ENCODE measurements at regions not wholly inside any gene's neighbourhood (a gene's known extent, or its start where the extent isn't known, plus 50 kb on each side); places are given as distances from the start of the nearest gene placed in this dataset.

- POLR2A ChIA-PET, result no interaction called here
- H3K27me3 ChIP-seq (ENCODE audit: control insufficient read depth in 2 of 2, insufficient read depth in 2 of 2, low read length in 2 of 2), result peaks cover 0 to 2% of the 10 kb centered on the region in 2 donors
- CTCF ChIA-PET, result no interaction called here
- H3K4me1 Mint-ChIP-seq, result no peaks in the 10 kb centered on the region
- peaks cover 0 to 10% (median 0%) of the 10 kb centered on the region in 5 donors for H3K27me3 Mint-ChIP-seq
- no peaks in the 10 kb centered on the region for H3K36me3 Mint-ChIP-seq
- no peak overlapping the region for H3K27ac ChIP-seq (ENCODE audit: low read depth, low read length)
- no peaks in the 10 kb centered on the region for H3K9me3 ChIP-seq (ENCODE audit: control insufficient read depth in 2 of 3, low read length in 3 of 3)
- intact Hi-C loops (cut with micrococcal nuclease), result no loop called here
- no peak for DNase-seq
- no peaks in the 10 kb centered on the region for H3K36me3 ChIP-seq (ENCODE audit: control insufficient read depth in 2 of 3, insufficient read depth in 3 of 3, low read length in 3 of 3)
- no peak for ATAC-seq
- no peak overlapping the region for H3K27ac Mint-ChIP-seq
- no peak overlapping the region for H3K4me3 Mint-ChIP-seq
- no peaks in the 10 kb centered on the region for H3K4me1 ChIP-seq (ENCODE audit: control insufficient read depth in 2 of 2, insufficient read depth in 2 of 2, low read length in 2 of 2)
- H3K9me3 Mint-ChIP-seq, result peaks cover 0 to 2% (median 0%) of the 10 kb centered on the region in 11 donors
- no peak overlapping the region for H3K4me3 ChIP-seq (ENCODE audit: low read length)
These were observed 686.5 kb downstream of the EPHA4 start for GRCh38 chr2:220885593-220885992.

DNA sequence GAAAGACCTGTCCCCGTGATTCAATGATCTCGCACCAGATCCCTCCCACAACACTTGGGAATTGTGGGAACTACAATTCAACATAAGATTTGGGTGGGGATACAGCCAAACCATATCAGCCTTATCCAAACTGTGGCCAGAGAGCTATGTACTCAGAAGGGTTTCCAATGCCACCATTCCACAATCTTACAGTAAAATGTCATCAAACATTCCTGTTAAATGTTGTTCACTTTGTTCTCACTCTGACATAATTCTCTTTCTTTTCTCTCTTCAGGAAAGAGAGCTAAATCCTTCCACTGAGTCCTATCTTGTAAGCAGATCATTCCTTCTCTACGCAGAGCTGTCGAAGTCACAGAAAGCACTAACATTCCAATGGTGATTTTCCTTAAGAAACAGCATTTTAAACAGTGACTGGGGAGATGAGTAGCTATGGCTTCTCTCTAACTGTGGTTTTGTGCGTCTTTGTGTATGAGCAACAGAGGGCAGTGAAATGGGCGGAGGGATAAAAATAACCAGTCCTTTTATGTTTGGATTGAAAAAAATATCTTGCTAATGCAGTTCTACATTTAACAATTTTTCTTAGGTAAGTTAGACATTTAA, 684.7 kb downstream of the EPHA4 start:
- Mint-ChIP-seq H3K27me3 (peaks cover 0 to 15% (median 4%) of the 10 kb centered on the region in 5 donors), H3K4me1 (no peaks in the 10 kb centered on the region), H3K9me3 (peaks cover 0 to 2% (median 0%) of the 10 kb centered on the region in 11 donors), H3K36me3 (no peaks in the 10 kb centered on the region), H3K4me3 (no peak overlapping the region), H3K27ac (no peak overlapping the region)
- Histone ChIP-seq H3K36me3 (ENCODE audit: control insufficient read depth in 2 of 3, insufficient read depth in 3 of 3, low read length in 3 of 3) (no peaks in the 10 kb centered on the region), H3K27ac (ENCODE audit: low read depth, low read length) (no peak overlapping the region), H3K4me3 (ENCODE audit: low read length) (no peak overlapping the region), H3K9me3 (ENCODE audit: control insufficient read depth in 2 of 3, low read length in 3 of 3) (no peaks in the 10 kb centered on the region), H3K4me1 (ENCODE audit: control insufficient read depth in 2 of 2, insufficient read depth in 2 of 2, low read length in 2 of 2) (no peaks in the 10 kb centered on the region), H3K27me3 (ENCODE audit: control insufficient read depth in 2 of 2, insufficient read depth in 2 of 2, low read length in 2 of 2) (no peaks in the 10 kb centered on the region)
- POLR2A ChIA-PET, result no interaction called here
- intact Hi-C loops (cut with micrococcal nuclease), result no loop called here
- CTCF ChIA-PET, result no interaction called here
- DNase-seq, result no peak
- no peak for ATAC-seq

GRCh38 chr2:220887876-220888275, 684.2 kb downstream of the EPHA4 start:
- ATAC-seq (no peak), DNase-seq (no peak)
- no peaks in the 10 kb centered on the region for H3K36me3 ChIP-seq (ENCODE audit: control insufficient read depth in 2 of 3, insufficient read depth in 3 of 3, low read length in 3 of 3)
- no peak overlapping the region for H3K27ac ChIP-seq (ENCODE audit: low read depth, low read length)
- POLR2A ChIA-PET, result no interaction called here
- no peak overlapping the region for H3K4me3 ChIP-seq (ENCODE audit: low read length)
- no peaks in the 10 kb centered on the region for H3K4me1 Mint-ChIP-seq
- H3K27me3 Mint-ChIP-seq, result peaks cover 0 to 15% (median 4%) of the 10 kb centered on the region in 5 donors
- H3K9me3 ChIP-seq (ENCODE audit: control insufficient read depth in 2 of 3, low read length in 3 of 3), result no peaks in the 10 kb centered on the region
- H3K27ac Mint-ChIP-seq, result no peak overlapping the region
- CTCF ChIA-PET, result no interaction called here
- no peak overlapping the region for H3K4me3 Mint-ChIP-seq
- intact Hi-C loops (cut with micrococcal nuclease), result no loop called here
- H3K9me3 Mint-ChIP-seq, result peaks cover 0 to 2% (median 0%) of the 10 kb centered on the region in 11 donors
- H3K27me3 ChIP-seq (ENCODE audit: control insufficient read depth in 2 of 2, insufficient read depth in 2 of 2, low read length in 2 of 2), result no peaks in the 10 kb centered on the region
- H3K4me1 ChIP-seq (ENCODE audit: control insufficient read depth in 2 of 2, insufficient read depth in 2 of 2, low read length in 2 of 2), result no peaks in the 10 kb centered on the region
- H3K36me3 Mint-ChIP-seq, result no peaks in the 10 kb centered on the region

DNA sequence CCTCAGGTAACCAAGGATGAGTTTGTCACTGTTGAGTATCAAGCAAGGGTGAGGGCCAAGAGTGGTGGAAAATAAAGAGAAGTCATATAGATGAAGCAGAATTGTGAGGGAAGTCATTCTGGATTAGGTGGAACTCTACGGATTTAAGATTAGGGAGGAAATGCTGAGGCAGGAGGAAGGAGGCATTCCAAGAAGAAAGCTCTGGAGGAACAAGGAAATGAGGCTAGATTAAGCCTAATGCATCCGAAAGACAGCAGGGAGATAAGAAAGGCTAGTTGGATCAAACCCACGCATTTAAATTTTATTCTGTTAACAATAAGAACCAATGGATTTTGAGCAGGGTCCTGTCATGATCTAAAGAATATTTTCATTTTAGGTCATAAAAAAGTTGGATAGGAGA, 681.2 kb downstream of the EPHA4 start:
- no peak for DNase-seq
- peaks cover 0 to 26% (median 0%) of the 10 kb centered on the region in 5 donors for H3K27me3 Mint-ChIP-seq
- ChIA-PET CTCF (no interaction called here), POLR2A (no interaction called here)
- no peaks in the 10 kb centered on the region for H3K36me3 Mint-ChIP-seq
- Histone ChIP-seq H3K27me3 (ENCODE audit: control insufficient read depth in 2 of 2, insufficient read depth in 2 of 2, low read length in 2 of 2) (no peaks in the 10 kb centered on the region), H3K36me3 (ENCODE audit: control insufficient read depth in 2 of 3, insufficient read depth in 3 of 3, low read length in 3 of 3) (no peaks in the 10 kb centered on the region), H3K9me3 (ENCODE audit: control insufficient read depth in 2 of 3, low read length in 3 of 3) (no peaks in the 10 kb centered on the region), H3K4me3 (ENCODE audit: low read length) (no peak overlapping the region), H3K27ac (ENCODE audit: low read depth, low read length) (no peak overlapping the region), H3K4me1 (ENCODE audit: control insufficient read depth in 2 of 2, insufficient read depth in 2 of 2, low read length in 2 of 2) (no peaks in the 10 kb centered on the region)
- H3K9me3 Mint-ChIP-seq, result peaks cover 0 to 2% (median 0%) of the 10 kb centered on the region in 11 donors
- intact Hi-C loops (cut with micrococcal nuclease), result loop anchor here in 1 of 2 donors (10.0 kb wide), 1 partner anchor 684 kb away; the partner anchor contains the start of gene EPHA4
- no peak overlapping the region for H3K4me3 Mint-ChIP-seq
- no peaks in the 10 kb centered on the region for H3K4me1 Mint-ChIP-seq
- no peak overlapping the region for H3K27ac Mint-ChIP-seq
- no peak for ATAC-seq

DNA sequence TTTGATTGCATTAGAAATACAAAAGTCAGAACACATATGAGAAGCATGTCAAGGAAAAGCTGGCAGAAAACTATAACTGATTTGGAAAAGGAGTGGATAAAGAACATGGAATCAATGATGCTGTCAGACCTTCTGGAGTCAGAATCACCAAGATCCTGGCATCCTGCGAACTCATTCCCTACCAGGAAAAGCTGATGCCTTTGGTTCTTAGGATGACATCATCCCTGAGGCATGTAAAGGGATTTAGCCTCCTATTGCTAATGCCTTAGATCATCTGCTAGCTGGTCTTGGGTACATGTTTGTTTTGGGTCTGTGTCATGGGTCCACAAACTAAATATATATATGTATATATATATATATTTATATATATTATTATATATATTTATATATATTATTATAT, 680.7 kb downstream of the EPHA4 start:
- Mint-ChIP-seq H3K27ac (no peak overlapping the region), H3K4me3 (no peak overlapping the region), H3K9me3 (peaks cover 0 to 2% (median 0%) of the 10 kb centered on the region in 11 donors), H3K27me3 (peaks cover 0 to 26% (median 0%) of the 10 kb centered on the region in 5 donors), H3K4me1 (no peaks in the 10 kb centered on the region), H3K36me3 (no peaks in the 10 kb centered on the region)
- ATAC-seq, result no peak
- H3K4me1 ChIP-seq (ENCODE audit: control insufficient read depth in 2 of 2, insufficient read depth in 2 of 2, low read length in 2 of 2), result no peaks in the 10 kb centered on the region
- no peaks in the 10 kb centered on the region for H3K9me3 ChIP-seq (ENCODE audit: control insufficient read depth in 2 of 3, low read length in 3 of 3)
- no peak overlapping the region for H3K27ac ChIP-seq (ENCODE audit: low read depth, low read length)
- no peaks in the 10 kb centered on the region for H3K27me3 ChIP-seq (ENCODE audit: control insufficient read depth in 2 of 2, insufficient read depth in 2 of 2, low read length in 2 of 2)
- no peak overlapping the region for H3K4me3 ChIP-seq (ENCODE audit: low read length)
- intact Hi-C loops (cut with micrococcal nuclease), result loop anchor here in 1 of 2 donors (10.0 kb wide), 1 partner anchor 683 kb away; the partner anchor contains the start of gene EPHA4
- ChIA-PET POLR2A (no interaction called here), CTCF (no interaction called here)
- DNase-seq, result no peak
- H3K36me3 ChIP-seq (ENCODE audit: control insufficient read depth in 2 of 3, insufficient read depth in 3 of 3, low read length in 3 of 3), result no peaks in the 10 kb centered on the region

DNA sequence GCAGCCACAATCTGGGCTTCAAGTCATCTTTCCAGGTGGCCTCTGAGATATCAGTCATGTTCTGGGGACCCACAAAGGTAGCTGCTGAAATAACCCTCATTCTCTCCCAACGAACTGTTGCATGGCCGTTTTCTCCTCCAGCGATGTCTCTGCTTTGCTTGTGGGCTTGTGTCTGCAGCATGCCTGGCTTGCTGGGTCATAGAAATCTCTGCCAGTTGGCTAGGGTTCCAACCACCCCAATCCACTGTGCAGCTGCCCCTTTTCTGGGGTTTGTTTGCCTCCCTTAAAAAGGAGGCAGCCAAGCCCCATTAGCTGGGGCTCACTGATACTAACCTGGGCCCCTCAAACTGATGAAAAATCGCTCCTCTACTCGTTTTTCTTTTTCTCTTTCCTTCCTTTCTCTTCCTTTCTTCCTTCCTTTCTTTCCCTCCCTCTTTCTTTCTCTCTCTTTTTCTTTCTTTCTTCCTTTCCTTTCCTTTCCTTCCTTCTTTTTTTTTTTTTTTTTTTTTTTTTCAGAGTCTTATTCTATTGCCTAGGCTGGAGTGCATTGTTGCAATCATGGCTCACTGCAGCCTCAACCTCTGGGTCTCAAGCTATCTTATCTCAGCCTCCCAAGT, 680.0 kb downstream of the EPHA4 start:
- no peaks in the 10 kb centered on the region for H3K36me3 Mint-ChIP-seq
- H3K27ac Mint-ChIP-seq, result no peak overlapping the region
- H3K27me3 Mint-ChIP-seq, result peaks cover 0 to 22% (median 0%) of the 10 kb centered on the region in 5 donors
- CTCF ChIA-PET, result no interaction called here
- DNase-seq (no peak), ATAC-seq (no peak)
- Histone ChIP-seq H3K4me1 (ENCODE audit: control insufficient read depth in 2 of 2, insufficient read depth in 2 of 2, low read length in 2 of 2) (no peaks in the 10 kb centered on the region), H3K36me3 (ENCODE audit: control insufficient read depth in 2 of 3, insufficient read depth in 3 of 3, low read length in 3 of 3) (no peaks in the 10 kb centered on the region), H3K4me3 (ENCODE audit: low read length) (no peak overlapping the region), H3K27me3 (ENCODE audit: control insufficient read depth in 2 of 2, insufficient read depth in 2 of 2, low read length in 2 of 2) (no peaks in the 10 kb centered on the region), H3K27ac (ENCODE audit: low read depth, low read length) (no peak overlapping the region), H3K9me3 (ENCODE audit: control insufficient read depth in 2 of 3, low read length in 3 of 3) (no peaks in the 10 kb centered on the region)
- intact Hi-C loops (cut with micrococcal nuclease), result loop anchor here in 1 of 2 donors (10.0 kb wide), 1 partner anchor 683 kb away; the partner anchor contains the start of gene EPHA4
- H3K4me3 Mint-ChIP-seq, result no peak overlapping the region
- H3K9me3 Mint-ChIP-seq, result peaks cover 0 to 2% (median 0%) of the 10 kb centered on the region in 11 donors
- H3K4me1 Mint-ChIP-seq, result no peaks in the 10 kb centered on the region
- POLR2A ChIA-PET, result no interaction called here

GRCh38 chr2:220893411-220893810, 678.7 kb downstream of the EPHA4 start:
- peaks cover 0 to 27% (median 0%) of the 10 kb centered on the region in 5 donors for H3K27me3 Mint-ChIP-seq
- CTCF ChIA-PET, result no interaction called here

More at GRCh38 chr2:220893411-220893810, 678.7 kb downstream of the EPHA4 start:
- H3K4me3 Mint-ChIP-seq, result no peak overlapping the region
- H3K36me3 Mint-ChIP-seq, result no peaks in the 10 kb centered on the region
- Histone ChIP-seq H3K36me3 (ENCODE audit: control insufficient read depth in 2 of 3, insufficient read depth in 3 of 3, low read length in 3 of 3) (no peaks in the 10 kb centered on the region), H3K27ac (ENCODE audit: low read depth, low read length) (no peak overlapping the region), H3K9me3 (ENCODE audit: control insufficient read depth in 2 of 3, low read length in 3 of 3) (no peaks in the 10 kb centered on the region), H3K27me3 (ENCODE audit: control insufficient read depth in 2 of 2, insufficient read depth in 2 of 2, low read length in 2 of 2) (no peaks in the 10 kb centered on the region), H3K4me3 (ENCODE audit: low read length) (no peak overlapping the region), H3K4me1 (ENCODE audit: control insufficient read depth in 2 of 2, insufficient read depth in 2 of 2, low read length in 2 of 2) (no peaks in the 10 kb centered on the region)
- H3K27ac Mint-ChIP-seq, result no peak overlapping the region
- no peaks in the 10 kb centered on the region for H3K4me1 Mint-ChIP-seq
- intact Hi-C loops (cut with micrococcal nuclease), result loop anchor here in 1 of 2 donors (10.0 kb wide), 1 partner anchor 681 kb away; the partner anchor contains the start of gene EPHA4
- H3K9me3 Mint-ChIP-seq, result peaks cover 0 to 2% (median 0%) of the 10 kb centered on the region in 11 donors
- ATAC-seq (no peak), DNase-seq (no peak)
- POLR2A ChIA-PET, result no interaction called here
